HL-60 (cell line): ENCODE measurements at regions not wholly inside any gene's neighbourhood (a gene's known extent, or its start where the extent isn't known, plus 50 kb on each side); places are given as distances from the start of the nearest gene placed in this dataset.

Source experiments
- CTCF ChIP-seq: IDR thresholded peaks from one replicate; pipeline ENCODE4 v1.5.1; 2011; ENCODE audit warnings: low read length, control low read depth, inconsistent platforms; ENCODE audit not compliant: insufficient read depth
- GABPA ChIP-seq: IDR thresholded peaks from 2 replicates; pipeline ENCODE4 v1.6.1; 2012; ENCODE audit warnings: low read depth
- POLR2AphosphoS5 ChIP-seq: IDR thresholded peaks from 2 replicates; pipeline ENCODE4 v1.6.1; 2012; ENCODE audit warnings: low read depth
- REST ChIP-seq: IDR thresholded peaks from 2 replicates; pipeline ENCODE4 v1.6.1; 2012; ENCODE audit warnings: low read depth; ENCODE audit not compliant: insufficient replicate concordance
- SPI1 ChIP-seq: IDR thresholded peaks from 2 replicates; pipeline ENCODE4 v1.6.1; 2012; ENCODE audit warnings: low read depth, mild to moderate bottlenecking, borderline replicate concordance

- TF ChIP-seq CTCF (no peak), POLR2AphosphoS5 (no peak), REST (no peak), GABPA (no peak), SPI1 (no peak)
Observed at GRCh38 chr2:149656996-149657395, 69.4 kb upstream of the MMADHC start.
